ENCODE measurements at regions not wholly inside any gene's neighbourhood (a gene's known extent, or its start where the extent isn't known, plus 50 kb on each side); places are given as distances from the start of the nearest gene placed in this dataset.

GRCh38 chr14:44131861-44132260 lies 375.2 kb downstream of the FSCB start:
- no peak for TF ChIP-seq CTCF (conservative IDR thresholded peaks at IDR 0.05)
- TF ChIP-seq ZFX (IDR thresholded peaks at IDR 0.05), result no peak
